CD14-positive monocyte (primary cell): ENCODE measurements at regions not wholly inside any gene's neighbourhood (a gene's known extent, or its start where the extent isn't known, plus 50 kb on each side); places are given as distances from the start of the nearest gene placed in this dataset.

Experiments used
- DNase-seq, 3 donors: peaks; one replicate each; pipeline ENCODE4 v3.0.0-alpha.2; 2011 to 2022
- H2AFZ ChIP-seq: 2 replicates; pipeline ENCODE4 v1.6.0; 2012; ENCODE audit warnings: mild to moderate bottlenecking, low read depth, low read length, inconsistent platforms; ENCODE audit not compliant: insufficient read depth, poor library complexity, severe bottlenecking
- H3K27ac ChIP-seq, 2 donors: 1 replicate in 1 of 2; 2 replicates in 1 of 2; pipeline ENCODE4 v1.5.1; 2012 to 2013; ENCODE audit warnings: low read length in 2 of 2, control low read depth in 1 of 2, inconsistent platforms in 1 of 2, low read depth in 1 of 2, mild to moderate bottlenecking in 1 of 2
- H3K27me3 ChIP-seq, 2 donors: one replicate each; pipeline versions ENCODE4 v1.6.0 to v1.6.1; 2011 to 2013; ENCODE audit warnings: low read length in 2 of 2; ENCODE audit not compliant: control insufficient read depth in 2 of 2, insufficient read depth in 2 of 2
- H3K36me3 ChIP-seq, 2 donors: replicated peaks in 1 of 2; 1 replicate in 1 of 2; 2 replicates in 1 of 2; pipeline versions ENCODE4 v1.5.1 to v1.6.1; 2012 to 2013; ENCODE audit warnings: low read length in 2 of 2, control low read depth in 1 of 2, inconsistent platforms in 1 of 2, mild to moderate bottlenecking in 1 of 2; ENCODE audit not compliant: insufficient read depth in 2 of 2, control insufficient read depth in 1 of 2
- H3K4me1 ChIP-seq, 2 donors: 1 replicate in 1 of 2; 2 replicates in 1 of 2; pipeline versions ENCODE4 v1.5.1 to v1.6.1; 2012 to 2013; ENCODE audit warnings: low read length in 2 of 2, control low read depth in 1 of 2, inconsistent platforms in 1 of 2, mild to moderate bottlenecking in 1 of 2, moderate library complexity in 1 of 2; ENCODE audit not compliant: insufficient read depth in 2 of 2, control insufficient read depth in 1 of 2
- H3K4me2 ChIP-seq: replicated peaks from 2 replicates; pipeline ENCODE3; 2012; ENCODE audit warnings: low read length, moderate library complexity, mild to moderate bottlenecking; ENCODE audit not compliant: poor library complexity, severe bottlenecking; ENCODE audit errors: extremely low read depth
- H3K4me3 ChIP-seq, 3 experiments: fragments of 200-600 bp in 1 of 3; sonication (generic) in 1 of 3; replicated peaks in 1 of 3; 1 replicate in 2 of 3; 2 replicates in 1 of 3; pipeline ENCODE4 v1.5.1; 2011 to 2013; ENCODE audit warnings: low read length in 3 of 3, mild to moderate bottlenecking in 3 of 3, control low read depth in 2 of 3, low read depth in 2 of 3, inconsistent platforms in 1 of 3, moderate library complexity in 1 of 3
- H3K79me2 ChIP-seq: 2 replicates; pipeline ENCODE4 v1.6.0; 2012; ENCODE audit warnings: mild to moderate bottlenecking, control low read depth, inconsistent platforms, low read length, moderate library complexity; ENCODE audit not compliant: insufficient read depth
- H3K9ac ChIP-seq: 2 replicates; pipeline ENCODE4 v1.6.0; 2017; ENCODE audit warnings: low read length, mild to moderate bottlenecking; ENCODE audit not compliant: insufficient read depth, poor library complexity, severe bottlenecking
- H3K9me3 ChIP-seq, 2 donors: replicated peaks in 1 of 2; 1 replicate in 1 of 2; 2 replicates in 1 of 2; pipeline versions ENCODE4 v1.5.1 to v1.6.1; 2012 to 2013; ENCODE audit warnings: low read length in 2 of 2, control low read depth in 1 of 2; ENCODE audit not compliant: control insufficient read depth in 1 of 2, insufficient read depth in 1 of 2
- H4K20me1 ChIP-seq: 2 replicates; pipeline ENCODE4 v1.6.0; 2012; ENCODE audit warnings: mild to moderate bottlenecking, low read length, control low read depth, moderate library complexity; ENCODE audit not compliant: insufficient read depth
- H3K27ac Mint-ChIP-seq, 7 donors: one replicate each; pipeline ENCODE4 v1.8.0; 2020; ENCODE audit warnings: mild to moderate bottlenecking in 7 of 7, mixed read lengths in 7 of 7, moderate library complexity in 6 of 7, inconsistent platforms in 2 of 7
- H3K27me3 Mint-ChIP-seq, 3 donors: one replicate each; pipeline ENCODE4 v1.8.0; 2021 to 2022; ENCODE audit warnings: low read depth in 3 of 3, mild to moderate bottlenecking in 3 of 3, mixed read lengths in 3 of 3, moderate library complexity in 3 of 3, inconsistent platforms in 1 of 3
- H3K36me3 Mint-ChIP-seq, 2 donors: one replicate each; pipeline ENCODE4 v1.8.0; 2020; ENCODE audit warnings: mixed read lengths in 2 of 2, inconsistent platforms in 1 of 2, mild to moderate bottlenecking in 1 of 2
- H3K4me1 Mint-ChIP-seq: one replicate; pipeline ENCODE4 v1.8.0; 2020; ENCODE audit warnings: mild to moderate bottlenecking, mixed read lengths
- H3K4me3 Mint-ChIP-seq, 2 donors: one replicate each; pipeline ENCODE4 v1.8.0; 2020; ENCODE audit warnings: mild to moderate bottlenecking in 2 of 2, mixed read lengths in 2 of 2, moderate library complexity in 1 of 2
- H3K9me3 Mint-ChIP-seq, 7 donors: one replicate each; pipeline ENCODE4 v1.8.0; 2020 to 2022; ENCODE audit warnings: mixed read lengths in 7 of 7, mild to moderate bottlenecking in 6 of 7, moderate library complexity in 6 of 7, inconsistent platforms in 2 of 7
- WGBS: methylation state at CpG from one replicate; pipeline ENCODE4 v1.1.5; 2013; ENCODE audit warnings: missing lambda C conversion rate; ENCODE audit not compliant: insufficient coverage; 5-methylcytosine and 5-hydroxymethylcytosine counted together
- intact Hi-C, 2 donors: fragments of 100-400 bp; cut with micrococcal nuclease; formaldehyde crosslinking; loops; one replicate each; pipeline versions ENCODE4 v1.15.0 to v1.15.1; 2023
- TF ChIP-seq, protein P1 (sequence below): fragments of 200-600 bp; IDR thresholded peaks from one replicate; pipeline ENCODE4 v1.8.0; 2022; ENCODE audit warnings: antibody characterized with exemption, mild to moderate bottlenecking

DNA sequence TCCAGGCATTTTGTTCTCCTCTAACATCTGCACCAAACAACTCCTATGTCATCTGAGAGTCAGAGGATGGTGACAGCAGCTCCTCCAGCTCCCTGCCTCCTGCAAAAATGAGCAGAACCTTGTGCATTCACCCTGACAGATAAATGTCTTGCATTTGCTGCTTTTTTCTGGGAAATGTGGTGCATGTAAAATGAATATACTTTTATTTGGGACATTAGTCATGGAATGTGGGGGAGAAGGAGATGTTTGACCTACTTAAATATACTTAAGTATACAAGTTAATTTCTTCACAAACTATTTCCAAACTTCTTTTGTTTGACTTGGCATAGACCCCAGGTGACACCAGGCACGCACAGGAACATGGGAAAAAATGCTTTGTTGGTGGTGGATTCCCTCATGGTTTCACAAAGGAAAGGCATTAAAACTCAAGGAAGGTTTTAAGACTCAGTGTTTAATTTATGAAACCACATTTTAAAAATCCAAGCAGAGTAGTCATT, 181.8 kb upstream of the MCHR2 start:
- Mint-ChIP-seq H3K36me3 (no peaks in the 10 kb centered on the region), H3K4me1 (no peaks in the 10 kb centered on the region), H3K27me3 (peaks cover 0 to 6% (median 4%) of the 10 kb centered on the region in 3 donors), H3K27ac (no peak overlapping the region), H3K4me3 (no peak overlapping the region), H3K9me3 (peaks cover 0 to 1% (median 0%) of the 10 kb centered on the region in 7 donors)
- no peak for DNase-seq
- WGBS, result no CpG with 5 or more reads among the region's 1 CpG
- Histone ChIP-seq H3K4me1 (no peaks in the 10 kb centered on the region), H4K20me1 (no peaks in the 10 kb centered on the region), H2AFZ (no peak overlapping the region), H3K9me3 (no peaks in the 10 kb centered on the region), H3K36me3 (no peaks in the 10 kb centered on the region), H3K9ac (no peak overlapping the region), H3K27ac (no peak overlapping the region), H3K79me2 (no peaks in the 10 kb centered on the region), H3K4me2 (no peak overlapping the region), H3K27me3 (no peaks in the 10 kb centered on the region), H3K4me3 (no peak overlapping the region)
- intact Hi-C loops, result no loop called here
- TF ChIP-seq, protein P1, sequence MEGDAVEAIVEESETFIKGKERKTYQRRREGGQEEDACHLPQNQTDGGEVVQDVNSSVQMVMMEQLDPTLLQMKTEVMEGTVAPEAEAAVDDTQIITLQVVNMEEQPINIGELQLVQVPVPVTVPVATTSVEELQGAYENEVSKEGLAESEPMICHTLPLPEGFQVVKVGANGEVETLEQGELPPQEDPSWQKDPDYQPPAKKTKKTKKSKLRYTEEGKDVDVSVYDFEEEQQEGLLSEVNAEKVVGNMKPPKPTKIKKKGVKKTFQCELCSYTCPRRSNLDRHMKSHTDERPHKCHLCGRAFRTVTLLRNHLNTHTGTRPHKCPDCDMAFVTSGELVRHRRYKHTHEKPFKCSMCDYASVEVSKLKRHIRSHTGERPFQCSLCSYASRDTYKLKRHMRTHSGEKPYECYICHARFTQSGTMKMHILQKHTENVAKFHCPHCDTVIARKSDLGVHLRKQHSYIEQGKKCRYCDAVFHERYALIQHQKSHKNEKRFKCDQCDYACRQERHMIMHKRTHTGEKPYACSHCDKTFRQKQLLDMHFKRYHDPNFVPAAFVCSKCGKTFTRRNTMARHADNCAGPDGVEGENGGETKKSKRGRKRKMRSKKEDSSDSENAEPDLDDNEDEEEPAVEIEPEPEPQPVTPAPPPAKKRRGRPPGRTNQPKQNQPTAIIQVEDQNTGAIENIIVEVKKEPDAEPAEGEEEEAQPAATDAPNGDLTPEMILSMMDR, result no peak

DNA sequence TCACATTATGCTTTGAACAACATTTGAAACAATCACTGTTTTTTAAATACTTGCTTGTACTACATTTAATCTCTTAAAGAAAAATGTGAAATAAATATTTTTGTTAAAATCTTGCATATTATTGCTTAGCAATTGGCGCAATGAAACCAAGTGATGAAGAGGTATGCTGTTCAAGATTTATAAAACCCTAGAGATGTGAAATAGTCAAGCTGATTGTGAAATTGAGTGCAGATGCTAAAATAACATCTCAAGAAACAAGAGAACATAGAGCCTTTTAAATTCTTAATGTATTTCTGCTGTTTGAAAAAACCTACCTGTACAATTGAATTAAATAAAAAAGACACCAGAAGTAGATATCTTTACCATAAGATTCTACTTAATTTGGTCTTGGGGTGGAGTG, 179.2 kb upstream of the MCHR2 start:
- Histone ChIP-seq H3K9ac (no peak overlapping the region), H4K20me1 (no peaks in the 10 kb centered on the region), H3K27me3 (no peaks in the 10 kb centered on the region), H3K36me3 (no peaks in the 10 kb centered on the region), H2AFZ (no peak overlapping the region), H3K4me1 (no peaks in the 10 kb centered on the region), H3K4me3 (no peak overlapping the region), H3K79me2 (no peaks in the 10 kb centered on the region), H3K27ac (no peak overlapping the region), H3K9me3 (no peaks in the 10 kb centered on the region), H3K4me2 (no peak overlapping the region)
- H3K27me3 Mint-ChIP-seq, result peaks cover 2 to 4% (median 2%) of the 10 kb centered on the region in 3 donors
- WGBS, result no CpG with 5 or more reads among the region's 1 CpG
- DNase-seq, result no peak
- H3K4me3 Mint-ChIP-seq, result no peak overlapping the region
- intact Hi-C loops, result no loop called here
- H3K36me3 Mint-ChIP-seq, result no peaks in the 10 kb centered on the region
- no peaks in the 10 kb centered on the region for H3K4me1 Mint-ChIP-seq
- H3K9me3 Mint-ChIP-seq, result no peaks in the 10 kb centered on the region
- no peak overlapping the region for H3K27ac Mint-ChIP-seq
- TF ChIP-seq, protein P1, result no peak
